ENCODE measurements at regions not wholly inside any gene's neighbourhood (a gene's known extent, or its start where the extent isn't known, plus 50 kb on each side); places are given as distances from the start of the nearest gene placed in this dataset.

DNA sequence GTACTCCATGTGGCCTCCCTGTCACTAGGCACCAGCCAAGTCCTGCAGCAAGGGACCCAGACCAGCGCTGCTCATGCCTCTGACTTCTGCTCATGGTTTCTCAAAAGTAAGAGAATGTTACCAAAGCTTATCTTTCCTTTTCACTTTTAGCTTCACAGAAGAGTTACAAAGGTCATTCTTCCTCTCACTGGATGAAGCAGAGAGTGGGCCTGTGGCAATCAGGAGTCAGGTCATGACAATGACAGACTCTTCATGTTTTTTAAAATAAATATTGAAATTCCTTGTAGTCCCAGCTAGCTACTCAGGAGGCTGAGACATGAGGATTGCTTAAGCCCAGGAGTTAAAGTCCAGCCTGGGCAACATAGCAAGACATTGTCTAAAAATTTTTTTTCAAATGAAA is 126.1 kb downstream of the OSR1 start:
- DNase-seq, result no peak

DNA sequence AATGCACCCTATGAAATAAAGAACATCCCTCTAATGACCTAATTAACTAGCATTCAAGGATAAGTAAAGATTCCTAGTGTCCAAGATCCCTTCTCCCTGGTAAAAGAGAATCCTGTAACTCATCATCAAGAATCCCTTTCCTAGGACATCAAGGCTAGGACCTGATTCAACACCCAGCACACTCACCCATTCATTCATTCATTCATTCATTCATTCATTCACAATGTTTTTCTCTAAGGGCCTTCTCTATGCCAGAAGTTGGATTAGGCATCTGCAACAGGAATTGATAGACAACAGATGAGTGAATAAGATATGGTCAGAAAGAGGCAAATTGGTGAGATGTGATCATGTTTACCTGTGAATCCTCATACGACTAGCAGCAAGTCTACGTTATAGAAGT is 126.8 kb downstream of the OSR1 start:
- DNase-seq, result no peak

DNA sequence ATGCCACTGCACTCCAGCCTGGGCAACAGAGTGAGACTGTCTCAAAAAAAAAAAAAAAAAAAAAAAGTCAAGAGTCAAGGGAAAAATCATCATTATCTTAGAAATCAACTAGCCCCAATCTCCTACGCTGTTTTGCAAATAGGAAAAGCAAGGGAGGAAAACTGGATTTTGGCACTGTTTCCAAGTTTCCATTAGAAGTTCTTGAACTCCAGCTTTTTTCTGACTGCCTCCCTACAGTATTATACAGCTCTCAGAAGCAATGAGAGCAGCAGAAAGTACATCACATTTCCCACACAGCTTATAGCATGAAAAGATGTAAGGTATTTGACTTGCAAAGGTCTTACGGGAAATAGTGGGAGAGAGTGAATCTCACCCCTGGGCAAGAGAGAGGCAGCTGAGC is 127.8 kb downstream of the OSR1 start:
- DNase-seq, result no peak

DNA sequence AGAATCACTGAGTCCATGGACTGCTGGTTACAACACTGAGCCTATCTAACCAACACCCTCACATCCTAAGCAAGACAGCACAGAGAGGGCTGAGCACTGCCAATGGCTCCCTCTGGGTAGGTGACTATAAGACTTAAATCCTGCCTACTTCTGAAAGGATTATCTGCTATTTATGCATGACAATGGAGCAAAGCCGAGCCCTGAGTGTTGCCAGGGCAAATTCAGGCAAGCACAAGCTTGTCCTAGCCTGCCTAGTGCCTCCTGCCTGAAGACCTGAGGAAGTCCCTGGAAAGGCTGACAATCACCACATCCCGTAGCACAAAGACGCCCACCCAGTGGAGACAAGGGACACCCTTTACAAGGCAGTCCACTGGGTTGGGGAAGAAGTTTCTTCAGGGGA is 129.7 kb downstream of the OSR1 start:
- DNase-seq, result no peak

DNA sequence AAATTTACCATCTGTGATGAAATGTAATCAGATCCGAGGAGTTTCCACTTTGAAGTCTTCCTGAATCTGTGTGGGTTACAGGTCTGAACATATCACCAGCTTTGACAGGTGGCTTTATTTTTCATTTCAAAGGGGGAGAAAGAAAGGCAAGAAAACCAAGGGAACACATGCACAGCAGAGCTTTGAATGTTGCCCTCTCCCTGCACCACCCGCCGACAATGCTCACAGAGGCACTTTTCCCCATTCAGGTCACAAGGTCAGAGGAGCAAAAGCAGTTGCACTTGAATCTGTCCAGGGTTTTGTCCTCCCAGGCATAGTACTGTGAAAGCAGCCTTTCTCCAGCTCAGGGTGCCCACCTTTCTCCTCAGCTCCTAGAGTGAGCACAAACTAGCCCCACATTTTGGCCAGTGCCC is 130.2 kb downstream of the OSR1 start:
- no peak for DNase-seq

DNA sequence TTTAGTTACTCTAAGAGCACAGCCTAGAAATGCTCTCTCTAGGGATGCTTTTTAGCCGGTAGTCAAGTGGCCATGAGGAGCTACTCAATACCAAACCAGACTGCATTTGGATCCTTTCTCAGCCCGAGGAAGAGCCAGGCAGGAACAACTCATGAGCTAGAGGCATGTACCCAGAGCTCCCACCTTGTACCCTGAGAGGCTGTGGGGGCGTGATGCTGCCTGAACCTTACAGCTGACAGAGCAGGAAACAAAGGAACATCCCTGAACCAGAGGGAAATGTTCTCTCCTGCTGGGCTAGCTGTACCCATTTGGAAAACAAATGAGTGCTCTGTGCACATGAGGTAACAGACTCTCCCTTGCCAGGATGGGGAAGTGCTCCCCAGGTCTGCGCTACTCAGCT is 131.6 kb downstream of the OSR1 start:
- no peak for DNase-seq

DNA sequence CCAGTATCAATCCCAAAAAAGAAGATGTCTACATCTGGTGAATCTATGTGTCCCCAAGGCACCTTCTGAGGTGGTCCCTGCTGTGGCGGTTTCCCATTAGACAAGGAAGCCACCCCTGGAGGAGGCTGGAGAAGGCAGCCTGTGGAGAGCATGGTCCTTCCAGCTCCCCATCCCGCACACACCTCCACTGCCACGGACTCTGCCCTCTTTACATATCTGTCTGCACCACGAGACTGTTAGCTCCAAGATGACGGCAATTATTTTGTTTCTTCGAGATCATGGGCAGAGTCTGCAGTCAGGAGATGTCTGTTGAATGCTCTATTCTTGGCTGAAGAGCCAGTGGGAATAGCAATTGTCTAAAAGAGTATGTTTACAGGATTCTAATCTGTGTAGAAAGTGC is 132.0 kb downstream of the OSR1 start:
- DNase-seq, result no peak

DNA sequence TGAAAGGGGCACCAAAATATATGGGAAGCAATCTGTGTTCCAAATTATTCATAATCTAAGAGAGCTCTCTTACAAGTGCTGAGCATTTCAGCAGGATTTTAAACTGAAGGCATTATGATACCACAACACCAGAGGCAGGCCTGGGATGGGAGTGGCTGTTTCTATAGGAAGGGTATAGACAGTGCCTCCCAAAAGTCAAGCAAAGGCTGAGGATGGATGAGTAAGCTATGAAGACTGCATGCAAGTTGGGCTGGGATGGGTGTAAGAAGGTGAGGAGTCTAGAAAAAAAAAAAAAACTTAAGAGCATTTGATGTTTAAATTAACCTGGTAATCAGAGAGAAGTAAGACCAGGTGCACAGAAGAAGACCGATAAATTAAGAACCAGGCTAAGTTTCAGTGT is 132.5 kb downstream of the OSR1 start:
- DNase-seq, result no peak

DNA sequence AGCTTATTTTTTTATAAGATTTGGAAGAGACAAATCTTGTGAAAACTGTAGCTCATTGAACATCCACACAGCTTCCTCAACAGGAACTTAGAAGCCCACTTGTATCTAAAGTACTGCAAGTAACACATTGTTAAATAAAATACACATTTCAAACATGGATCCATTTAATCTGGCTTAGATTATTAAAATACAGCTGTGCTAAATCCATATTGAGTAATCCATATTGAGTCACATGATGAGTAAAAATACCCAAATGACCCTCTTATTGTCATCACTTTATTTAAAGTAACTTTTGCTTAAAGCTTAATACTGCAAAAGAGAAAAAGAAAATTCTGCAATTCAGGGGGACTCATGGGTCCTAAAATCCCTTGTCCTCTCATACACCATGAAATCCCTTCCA is 133.3 kb downstream of the OSR1 start:
- no peak for DNase-seq

DNA sequence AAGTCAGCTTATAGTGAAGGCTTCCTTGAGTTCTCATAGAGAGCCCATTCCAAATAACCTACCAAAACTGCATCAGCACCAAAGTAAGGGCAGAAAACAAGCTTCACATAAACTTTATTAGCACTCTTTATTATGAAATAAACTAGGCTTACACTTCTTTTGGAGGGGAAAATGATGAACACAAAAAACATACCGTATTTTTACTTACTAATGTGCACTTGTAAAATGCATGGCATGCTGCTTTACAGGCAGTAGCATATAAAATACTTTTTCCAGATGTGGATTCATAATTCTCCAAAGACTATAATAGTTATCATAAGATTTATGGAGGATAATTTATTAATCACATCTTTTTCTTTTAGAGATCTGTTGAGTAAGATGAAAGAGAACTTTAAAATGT is 133.9 kb downstream of the OSR1 start:
- no peak for DNase-seq

DNA sequence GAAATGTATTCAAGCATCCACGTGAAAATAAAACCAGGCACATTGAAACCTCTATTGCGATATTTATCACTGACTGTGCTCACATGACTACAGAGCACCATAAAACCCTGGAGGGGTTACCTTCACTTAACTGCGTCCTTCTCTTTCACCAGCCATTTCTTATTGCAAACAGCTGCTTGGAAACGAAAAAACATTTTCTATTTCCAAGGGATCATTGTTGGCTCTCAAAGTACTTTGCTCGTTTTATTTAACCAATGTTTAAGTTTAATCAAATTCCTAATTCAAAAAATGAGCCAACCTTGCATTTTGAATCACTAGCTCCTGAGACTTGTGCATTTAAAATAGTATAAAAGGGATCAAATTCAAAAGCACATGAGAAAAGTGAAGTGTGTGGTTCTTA is 134.4 kb downstream of the OSR1 start:
- no peak for DNase-seq

DNA sequence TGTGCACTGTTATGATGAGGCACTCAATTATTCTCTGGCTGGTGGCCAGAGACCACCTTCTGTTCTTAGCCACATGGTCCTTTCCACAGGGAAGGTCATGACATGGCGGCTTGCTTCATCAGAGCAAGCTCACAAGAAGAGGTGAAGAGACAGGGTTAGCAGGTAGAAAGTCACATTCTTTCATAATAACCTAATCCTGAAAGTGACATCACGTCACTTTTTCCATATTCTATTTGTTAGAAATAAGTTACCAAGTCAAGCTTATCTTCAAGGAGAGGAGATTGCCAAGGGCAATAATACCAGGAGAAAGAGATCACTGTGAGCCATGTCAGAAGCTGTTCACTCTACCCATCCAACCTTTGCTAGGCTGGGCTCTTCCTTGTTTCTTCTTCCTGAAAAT is 139.4 kb downstream of the OSR1 start:
- no peak for DNase-seq

DNA sequence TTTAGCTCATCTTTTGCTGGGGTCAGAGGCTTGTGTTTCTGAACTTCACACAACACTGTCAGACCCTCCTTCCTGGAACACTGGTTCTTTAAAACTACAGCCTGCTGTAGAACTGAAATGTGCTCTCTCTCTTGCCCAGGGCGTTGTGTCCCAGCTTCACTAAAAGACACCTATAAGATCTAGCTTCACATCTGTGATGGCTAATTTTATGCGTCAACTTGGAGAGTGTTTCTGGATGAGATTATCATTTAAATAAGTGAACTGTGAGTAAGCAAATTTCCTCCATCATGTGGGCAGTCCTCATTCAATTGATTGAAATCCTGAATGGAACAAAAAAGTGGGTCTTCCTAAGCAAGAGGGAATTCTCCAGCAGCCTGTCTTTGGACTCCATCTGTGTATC is 140.3 kb downstream of the OSR1 start:
- no peak for DNase-seq

DNA sequence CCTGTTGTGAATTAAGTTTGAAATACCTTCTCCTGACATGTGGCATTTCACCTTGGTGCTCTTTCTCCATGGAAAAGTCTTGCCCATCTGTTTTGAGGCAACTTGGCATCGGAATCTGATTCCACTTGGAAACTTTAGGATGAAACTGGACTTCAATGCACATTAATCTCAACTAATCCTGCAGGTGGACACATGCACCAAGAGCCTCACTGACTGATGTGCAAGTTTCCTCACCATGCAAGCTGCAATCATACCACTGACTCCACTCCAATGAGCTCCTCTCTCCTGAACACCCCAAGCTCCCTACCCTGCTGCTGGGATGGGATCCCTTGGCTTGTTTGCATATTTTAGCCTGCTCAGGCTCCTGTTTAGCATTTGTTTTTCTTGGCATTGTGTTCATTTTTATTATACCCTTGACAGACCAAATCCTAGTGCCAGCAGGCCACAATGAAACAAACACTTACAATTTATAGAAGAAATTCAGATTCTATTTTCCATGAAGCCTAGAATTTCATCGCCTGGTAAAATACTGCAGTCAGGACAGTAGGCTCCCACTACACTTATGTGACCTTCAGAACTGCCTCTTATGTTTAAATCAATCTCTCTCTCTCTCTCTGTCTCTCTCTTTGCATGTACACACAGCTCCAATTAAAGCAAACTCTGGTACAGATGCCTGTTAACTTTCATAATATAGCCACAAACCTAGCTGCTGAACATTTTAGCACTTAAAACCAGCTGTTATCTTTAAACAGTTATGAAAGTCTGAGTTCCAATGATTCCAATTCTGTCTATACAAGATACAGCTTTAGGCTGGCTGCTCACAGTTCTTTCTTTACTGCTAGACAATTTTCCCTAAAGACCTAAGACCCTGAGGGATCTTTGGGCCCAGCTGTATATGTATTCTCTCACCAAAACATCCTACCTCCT is 141.5 kb downstream of the OSR1 start:
- DNase-seq, result no peak

DNA sequence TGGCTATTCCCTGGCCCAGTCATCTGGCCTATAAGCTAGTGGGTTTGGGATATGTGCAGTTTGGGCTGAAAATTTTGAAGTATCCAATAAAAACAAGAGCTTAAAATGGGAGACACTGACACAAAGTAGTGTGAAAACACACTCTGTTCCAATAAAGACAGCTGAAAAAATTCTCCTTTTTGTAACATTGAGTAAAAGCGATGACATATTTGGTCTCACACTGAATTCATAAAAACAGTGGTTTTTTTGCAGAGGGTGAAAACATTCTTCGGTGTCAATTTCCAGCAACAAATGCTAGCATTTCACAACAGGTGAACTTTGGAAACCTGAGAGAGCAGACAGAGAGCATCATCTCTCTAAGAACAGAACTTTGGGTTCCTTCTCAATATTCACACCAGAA is 142.2 kb downstream of the OSR1 start:
- no peak for DNase-seq

DNA sequence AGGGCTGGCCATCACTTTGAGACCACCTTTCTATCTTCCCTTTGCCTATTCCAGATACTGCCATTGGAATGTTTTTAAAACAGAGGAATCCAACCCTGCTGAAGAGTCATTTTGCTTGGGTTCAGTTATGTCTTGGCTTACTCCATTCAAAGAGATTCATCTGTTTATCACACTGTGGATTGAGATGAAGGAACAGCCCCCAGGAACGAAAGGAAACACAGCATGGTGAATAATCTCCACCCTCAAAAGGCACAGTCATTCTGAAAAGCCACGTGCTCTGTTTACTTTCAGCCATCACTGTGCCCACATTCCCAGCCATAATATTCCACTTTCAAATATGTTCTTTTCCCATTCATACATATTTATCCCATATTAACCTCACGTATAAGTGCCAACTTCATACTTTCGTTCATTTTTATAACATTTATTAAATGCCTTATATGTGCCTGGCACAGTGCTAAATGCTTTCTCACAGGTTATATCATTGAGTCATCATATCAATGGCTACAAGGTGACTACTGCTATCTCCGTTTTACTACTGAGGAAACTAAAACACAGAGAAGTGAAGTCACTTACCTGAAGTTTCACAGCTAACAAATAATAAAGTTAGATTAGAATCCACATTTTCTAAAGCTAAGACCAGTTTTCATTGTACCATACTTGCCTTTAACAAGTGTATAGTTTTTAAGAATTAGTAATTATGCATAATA is 143.6 kb downstream of the OSR1 start:
- no peak for DNase-seq

DNA sequence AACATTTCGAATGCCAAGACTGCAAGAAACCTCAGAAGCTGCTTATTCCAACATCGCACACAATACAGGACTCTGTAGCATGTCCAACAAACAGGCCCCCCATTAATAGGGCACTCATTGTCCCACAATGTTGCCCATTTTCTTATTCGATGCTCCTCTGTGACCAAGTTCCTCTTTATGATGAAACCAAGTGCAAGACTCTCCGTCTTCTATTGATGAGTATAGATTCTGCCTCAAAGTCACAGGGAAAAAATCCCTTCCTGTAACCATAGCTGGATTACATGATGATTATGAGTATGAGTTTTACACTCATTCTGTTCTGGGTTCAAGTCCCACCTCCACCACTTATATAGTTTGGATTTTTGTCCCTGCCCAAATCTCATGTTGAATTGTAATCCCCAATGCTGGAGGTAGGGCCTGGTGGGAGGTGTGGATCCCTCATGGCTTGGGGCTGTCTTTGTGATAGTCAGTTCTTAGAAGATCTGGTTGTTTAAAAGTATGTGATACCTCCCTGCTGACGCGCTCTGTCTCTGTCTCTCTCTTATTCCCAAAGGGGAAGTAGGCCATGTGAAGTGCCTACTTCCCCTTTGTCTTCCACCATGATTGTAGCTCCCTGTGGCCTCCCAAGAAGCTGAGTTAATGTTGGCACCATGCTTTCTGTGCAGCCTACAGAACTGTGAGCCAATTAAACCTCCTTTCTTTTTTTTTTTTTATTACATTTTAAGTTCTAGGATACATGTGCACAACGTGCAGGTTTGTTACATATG is 148.7 kb downstream of the OSR1 start:
- DNase-seq, result no peak

DNA sequence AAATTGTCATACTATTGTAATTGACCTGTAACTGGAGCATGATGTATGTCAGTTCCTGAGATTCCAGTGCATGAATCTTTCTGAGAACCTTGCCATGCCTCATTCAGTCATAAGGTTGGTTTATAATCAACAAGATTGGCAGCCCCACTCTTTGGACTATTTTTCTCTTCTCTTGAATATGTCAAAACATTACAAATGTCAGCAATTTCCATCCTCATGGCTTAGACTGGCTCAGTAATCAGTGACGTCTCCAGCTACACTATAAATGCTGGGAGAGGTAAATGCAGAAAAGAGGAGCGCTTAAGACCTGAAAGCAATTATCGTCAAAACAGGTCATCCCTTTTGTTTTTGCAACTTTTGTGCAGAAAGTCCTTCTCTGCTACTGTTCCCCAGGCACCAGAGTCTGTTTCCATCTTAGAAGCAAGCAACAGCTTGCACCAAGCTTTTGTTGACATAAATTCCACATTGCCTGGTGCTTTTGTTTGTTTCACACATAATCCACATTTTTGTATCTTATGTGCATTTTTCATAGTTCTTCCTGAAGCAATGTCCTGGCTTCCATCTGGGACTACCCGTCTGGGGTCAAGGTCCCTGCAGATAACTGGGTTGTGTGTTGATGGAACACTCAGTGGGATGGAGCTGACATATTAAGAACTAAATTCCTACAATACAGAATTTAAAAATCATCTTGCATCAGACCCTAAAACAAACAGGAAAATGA is 149.8 kb downstream of the OSR1 start:
- DNase-seq, result no peak

DNA sequence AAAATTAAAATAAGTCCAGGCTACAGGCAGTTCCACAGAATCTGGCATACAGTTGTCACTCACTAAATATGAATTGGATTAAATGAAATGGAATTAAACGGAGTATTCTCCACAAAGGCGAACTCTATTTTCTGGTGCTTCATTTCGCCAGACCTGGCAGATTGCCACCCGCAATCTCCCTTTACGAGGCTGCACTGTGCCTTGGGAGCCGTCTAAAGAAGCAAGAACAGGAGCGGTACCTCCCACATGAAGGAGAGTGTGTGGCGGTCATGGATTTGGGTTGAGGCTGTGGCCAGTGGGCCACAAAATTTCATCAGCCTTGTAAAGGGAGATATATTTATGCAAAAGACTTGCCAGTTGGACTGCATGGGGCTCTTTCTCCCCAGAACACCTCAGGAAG is 151.0 kb downstream of the OSR1 start:
- no peak for DNase-seq

DNA sequence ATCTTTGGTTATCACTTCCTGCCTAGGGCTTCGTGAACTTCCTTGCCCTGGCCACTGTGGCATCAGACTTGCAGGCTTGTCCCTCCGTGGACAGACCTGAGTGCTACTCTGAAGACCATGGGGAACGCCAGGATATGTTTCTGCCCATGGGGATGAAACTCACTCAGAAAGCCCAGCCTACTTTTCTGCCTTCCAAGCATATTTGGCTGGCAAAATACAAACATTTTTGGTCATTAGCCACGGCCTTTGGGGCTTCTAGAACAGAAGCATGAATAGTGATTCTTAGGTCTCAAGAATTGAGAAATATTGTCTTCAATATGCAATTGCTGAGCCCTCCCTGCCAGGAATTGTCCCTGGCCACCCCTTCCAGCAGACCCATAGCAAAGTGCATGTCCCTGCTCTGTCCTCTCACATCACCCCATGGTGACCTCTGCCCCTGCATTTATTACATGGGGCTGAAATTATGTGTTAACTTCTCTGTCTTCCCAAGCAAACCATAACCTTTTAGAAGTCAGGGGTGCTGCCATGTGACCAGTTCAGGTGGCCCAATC is 152.4 kb downstream of the OSR1 start:
- no peak for DNase-seq

DNA sequence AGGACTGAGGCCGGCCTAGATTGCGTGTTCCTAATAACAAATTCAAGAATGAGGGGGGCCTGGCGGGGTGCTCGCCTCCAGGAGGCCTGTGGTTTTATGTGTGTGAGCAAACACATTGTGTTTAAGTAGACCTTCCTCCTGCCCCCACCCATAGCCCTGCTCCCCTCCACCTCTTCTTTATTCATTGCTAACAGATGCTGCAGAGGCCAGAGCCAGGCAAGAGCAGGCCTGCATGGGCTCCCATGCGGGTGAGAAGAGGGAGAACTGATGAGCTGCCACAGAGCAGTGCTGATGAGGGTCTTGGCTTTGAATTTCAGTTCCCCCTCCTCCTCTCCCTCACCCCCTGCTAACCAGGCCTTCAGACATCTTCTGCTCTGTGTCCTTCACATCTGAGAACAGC is 154.6 kb downstream of the OSR1 start:
- peak; percentile 15 for DNase-seq

DNA sequence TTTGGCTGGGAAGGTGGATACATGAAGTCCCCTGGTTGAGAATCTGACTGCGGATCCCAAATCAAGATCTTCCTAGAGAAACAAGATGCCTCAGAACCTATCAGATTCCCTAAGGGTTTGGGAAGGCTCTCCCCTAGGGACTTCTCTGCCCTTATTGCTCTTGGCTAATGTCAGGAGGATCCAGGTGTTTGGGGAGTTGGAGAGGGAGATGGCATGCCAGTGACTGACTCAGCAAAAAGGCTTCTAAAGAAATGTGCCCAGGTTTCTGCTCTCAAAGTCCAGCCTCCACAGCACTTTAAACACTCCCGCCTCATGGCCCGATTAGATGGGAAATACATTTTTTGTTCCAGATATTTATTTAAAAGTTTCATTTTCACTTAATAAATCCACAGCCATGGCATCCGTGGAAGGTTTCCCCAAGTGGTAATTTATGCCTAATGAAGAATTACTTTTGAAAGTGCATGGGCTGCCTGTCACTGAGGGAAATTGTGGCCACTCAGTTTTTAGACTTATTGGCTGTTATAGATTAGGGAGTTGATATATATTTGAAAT is 156.4 kb downstream of the OSR1 start:
- DNase-seq, result no peak

All from fibroblast of skin of right quadriceps (primary cell).